Left hindlimb (tissue), 1 donor: ENCODE measurements at regions not wholly inside any gene's neighbourhood (a gene's known extent, or its start where the extent isn't known, plus 50 kb on each side); places are given as distances from the start of the nearest gene placed in this dataset.

Source experiments
- DNase-seq: peaks from one replicate; pipeline ENCODE4 v3.0.0-alpha.2; 2018

- no peak for DNase-seq
Measured at GRCh38 chr12:25838007-25838406, 120.5 kb upstream of the RASSF8 start.

- no peak for DNase-seq
Measured at GRCh38 chr12:25839470-25839869, 119.0 kb upstream of the RASSF8 start.

- no peak for DNase-seq
Measured at GRCh38 chr12:25840678-25841465, 117.6 kb upstream of the RASSF8 start.

- DNase-seq = no peak
Measured at GRCh38 chr12:25842254-25842653, 116.2 kb upstream of the RASSF8 start.

GRCh38 chr12:25843976-25844375 is 114.5 kb upstream of the RASSF8 start:
- no peak for DNase-seq

GRCh38 chr12:25845415-25845814 is 113.1 kb upstream of the RASSF8 start:
- no peak for DNase-seq

GRCh38 chr12:25852792-25853191 is 105.7 kb upstream of the RASSF8 start:
- DNase-seq = no peak

- no peak for DNase-seq
Measured at GRCh38 chr12:25853316-25854095, 105.0 kb upstream of the RASSF8 start.

GRCh38 chr12:25854991-25855390 is 103.5 kb upstream of the RASSF8 start:
- no peak for DNase-seq

GRCh38 chr12:25855716-25856115 is 102.8 kb upstream of the RASSF8 start:
- no peak for DNase-seq

GRCh38 chr12:25859976-25860375 is 98.5 kb upstream of the RASSF8 start:
- no peak for DNase-seq

GRCh38 chr12:25861226-25861625 is 97.3 kb upstream of the RASSF8 start:
- DNase-seq = no peak

- DNase-seq = no peak
Measured at GRCh38 chr12:25864306-25865276, 93.9 kb upstream of the RASSF8 start.

GRCh38 chr12:25866586-25867378 is 91.7 kb upstream of the RASSF8 start:
- DNase-seq = no peak

GRCh38 chr12:25868193-25868592 is 90.3 kb upstream of the RASSF8 start:
- no peak for DNase-seq

GRCh38 chr12:25872137-25872536 is 86.3 kb upstream of the RASSF8 start:
- DNase-seq = no peak

- DNase-seq = no peak
Measured at GRCh38 chr12:25875661-25876060, 82.8 kb upstream of the RASSF8 start.

GRCh38 chr12:25876383-25877045 is 82.0 kb upstream of the RASSF8 start:
- DNase-seq = no peak

- no peak for DNase-seq
Measured at GRCh38 chr12:25877446-25877845, 81.0 kb upstream of the RASSF8 start.

GRCh38 chr12:25882266-25882665 is 76.2 kb upstream of the RASSF8 start:
- DNase-seq = no peak
